ENCODE measurements at regions not wholly inside any gene's neighbourhood (a gene's known extent, or its start where the extent isn't known, plus 50 kb on each side); places are given as distances from the start of the nearest gene placed in this dataset.

GRCh38 chr10:31098046-31098445, 66.4 kb upstream of the ZNF438 start:
- WGBS, 2 experiments (ENCODE audit: insufficient coverage in 1 of 2, insufficient read length in 1 of 2), result 85% methylated on average over 1 to 2 of the region's 2 CpGs
- Histone ChIP-seq H3K36me3 (ENCODE audit: control insufficient read depth, insufficient read depth, low read length) (no peaks in the 10 kb centered on the region), H3K9me3 (ENCODE audit: control insufficient read depth, low read length) (no peaks in the 10 kb centered on the region), H3K27ac (ENCODE audit: low read depth, low read length) (no peak overlapping the region), H3K9ac (ENCODE audit: extremely low read depth, low read length, poor library complexity, severe bottlenecking) (no peak overlapping the region), H3K4me3 (ENCODE audit: low read length) (no peak overlapping the region), H3K4me1 (ENCODE audit: control insufficient read depth, insufficient read depth, low read length) (peaks cover 8% of the 10 kb centered on the region), H3K27me3 (ENCODE audit: control insufficient read depth, insufficient read depth, low read length, poor library complexity, severe bottlenecking) (no peaks in the 10 kb centered on the region)
- Mint-ChIP-seq H3K4me3 (no peak overlapping the region), H3K36me3 (ENCODE audit: low read depth) (no peaks in the 10 kb centered on the region), H3K9me3 (no peaks in the 10 kb centered on the region), H3K27me3 (ENCODE audit: insufficient read depth) (no peaks in the 10 kb centered on the region), H3K4me1 (peaks cover 17% of the 10 kb centered on the region), H3K27ac (no peak overlapping the region)
- DNase-seq, result no peak
- TF ChIP-seq CTCF (conservative IDR thresholded peaks at IDR 0.05), result no peak

GRCh38 chr10:31099094-31099493, 67.4 kb upstream of the ZNF438 start:
- 97 to 98% methylated on average over 10 of the region's 10 CpGs for whole genome bisulfite sequencing, 2 experiments (ENCODE audit: insufficient coverage in 1 of 2, insufficient read length in 1 of 2)

GRCh38 chr10:31099664-31100063, 68.0 kb upstream of the ZNF438 start:
- no peak overlapping the region for H3K9ac ChIP-seq (ENCODE audit: extremely low read depth, low read length, poor library complexity, severe bottlenecking)
- H3K4me3 ChIP-seq (ENCODE audit: low read length), result no peak overlapping the region
- no peaks in the 10 kb centered on the region for H3K36me3 Mint-ChIP-seq (ENCODE audit: low read depth)
- H3K4me1 Mint-ChIP-seq, result peaks cover 25% of the 10 kb centered on the region
- H3K4me1 ChIP-seq (ENCODE audit: control insufficient read depth, insufficient read depth, low read length), result peaks cover 8% of the 10 kb centered on the region
- no peak for TF ChIP-seq CTCF (conservative IDR thresholded peaks at IDR 0.05)
- no peaks in the 10 kb centered on the region for H3K36me3 ChIP-seq (ENCODE audit: control insufficient read depth, insufficient read depth, low read length)
- no peak overlapping the region for H3K27ac ChIP-seq (ENCODE audit: low read depth, low read length)
- H3K27ac Mint-ChIP-seq, result no peak overlapping the region
- no peak for DNase-seq
- H3K4me3 Mint-ChIP-seq, result no peak overlapping the region
- no peaks in the 10 kb centered on the region for H3K27me3 Mint-ChIP-seq (ENCODE audit: insufficient read depth)
- H3K27me3 ChIP-seq (ENCODE audit: control insufficient read depth, insufficient read depth, low read length, poor library complexity, severe bottlenecking), result no peaks in the 10 kb centered on the region
- WGBS, 2 experiments (ENCODE audit: insufficient coverage in 1 of 2, insufficient read length in 1 of 2), result 80 to 85% methylated on average over 9 to 10 of the region's 10 CpGs
- no peaks in the 10 kb centered on the region for H3K9me3 Mint-ChIP-seq
- no peaks in the 10 kb centered on the region for H3K9me3 ChIP-seq (ENCODE audit: control insufficient read depth, low read length)

More at GRCh38 chr10:31099094-31099493, 67.4 kb upstream of the ZNF438 start:
- Histone ChIP-seq H3K4me3 (ENCODE audit: low read length) (no peak overlapping the region), H3K36me3 (ENCODE audit: control insufficient read depth, insufficient read depth, low read length) (no peaks in the 10 kb centered on the region), H3K4me1 (ENCODE audit: control insufficient read depth, insufficient read depth, low read length) (peaks cover 8% of the 10 kb centered on the region), H3K9ac (ENCODE audit: extremely low read depth, low read length, poor library complexity, severe bottlenecking) (no peak overlapping the region), H3K9me3 (ENCODE audit: control insufficient read depth, low read length) (no peaks in the 10 kb centered on the region), H3K27me3 (ENCODE audit: control insufficient read depth, insufficient read depth, low read length, poor library complexity, severe bottlenecking) (no peaks in the 10 kb centered on the region), H3K27ac (ENCODE audit: low read depth, low read length) (no peak overlapping the region)
- DNase-seq, result no peak
- Mint-ChIP-seq H3K27me3 (ENCODE audit: insufficient read depth) (no peaks in the 10 kb centered on the region), H3K9me3 (no peaks in the 10 kb centered on the region), H3K4me3 (no peak overlapping the region), H3K36me3 (ENCODE audit: low read depth) (no peaks in the 10 kb centered on the region), H3K4me1 (peaks cover 19% of the 10 kb centered on the region), H3K27ac (no peak overlapping the region)
- TF ChIP-seq CTCF (conservative IDR thresholded peaks at IDR 0.05), result no peak
